SK-N-SH (cell line): ENCODE measurements at regions not wholly inside any gene's neighbourhood (a gene's known extent, or its start where the extent isn't known, plus 50 kb on each side); places are given as distances from the start of the nearest gene placed in this dataset.

Experiments used
- CTCF ChIA-PET: fragments of 300-600, 350-600 bp; formaldehyde crosslinking; extraction: SDS; loops from one replicate; lab custom pipeline; 2021; lab: Yijun Ruan, JAX
- POLR2A ChIA-PET: fragments of 350-600 bp; sonication (Branson Sonifier 250); formaldehyde crosslinking; extraction: SDS; loops from one replicate; lab custom pipeline; 2020; ENCODE audit warnings: antibody characterized with exemption, inconsistent platforms; lab: Yijun Ruan, JAX
- DNase-seq: peaks from one replicate; pipeline ENCODE4 v3.0.0; 2012
- H2AFZ ChIP-seq: fragments of 200-600 bp; sonication (generic); 2 replicates; pipeline ENCODE4 v1.8.1; 2016; ENCODE audit warnings: antibody characterized with exemption, mild to moderate bottlenecking, low read depth
- H3F3A ChIP-seq: fragments of 200-600 bp; sonication (generic); replicated peaks from 2 replicates; pipeline ENCODE3; 2016; ENCODE audit warnings: antibody characterized with exemption, mild to moderate bottlenecking; ENCODE audit not compliant: insufficient read depth
- H3K27ac ChIP-seq, 2 experiments: fragments of 200-500 bp in 1 of 2; fragments of 200-600 bp in 1 of 2; sonication (Bioruptor generic) in 1 of 2; sonication (generic), shearing (Covaris generic) in 1 of 2; 2 replicates each; pipeline versions ENCODE4 v1.5.1 to v1.6.1; 2014 to 2016; ENCODE audit warnings: low read depth in 2 of 2, inconsistent platforms in 1 of 2, low read length in 1 of 2, mild to moderate bottlenecking in 1 of 2, mixed read lengths in 1 of 2
- H3K27me3 ChIP-seq: fragments of 200-600 bp; sonication (generic), shearing (Covaris generic); 2 replicates; pipeline ENCODE4 v1.6.1; 2016; ENCODE audit warnings: mixed run types; ENCODE audit not compliant: insufficient read depth
- H3K36me3 ChIP-seq, 2 experiments: fragments of 200-500 bp in 1 of 2; fragments of 200-600 bp in 1 of 2; sonication (Bioruptor generic) in 1 of 2; sonication (generic) in 1 of 2; replicated peaks in 1 of 2; 2 replicates each; pipeline versions ENCODE3 to v1.5.1; 2014 to 2016; ENCODE audit warnings: low read length in 1 of 2, mild to moderate bottlenecking in 1 of 2; ENCODE audit not compliant: insufficient read depth in 2 of 2, control insufficient read depth in 1 of 2
- H3K4me1 ChIP-seq, 2 experiments: fragments of 200-500 bp in 1 of 2; fragments of 200-600 bp in 1 of 2; sonication (Bioruptor generic) in 1 of 2; sonication (generic), shearing (Covaris generic) in 1 of 2; 2 replicates each; pipeline versions ENCODE4 v1.5.1 to v1.6.1; 2014 to 2016; ENCODE audit warnings: low read depth in 1 of 2, low read length in 1 of 2, mixed run types in 1 of 2; ENCODE audit not compliant: insufficient read depth in 2 of 2, control insufficient read depth in 1 of 2
- H3K4me2 ChIP-seq: fragments of 200-600 bp; sonication (generic), shearing (Covaris generic); 2 replicates; pipeline ENCODE4 v1.6.1; 2017; ENCODE audit warnings: mixed run types
- H3K4me3 ChIP-seq, 2 experiments: fragments of 200-500 bp in 1 of 2; fragments of 200-600 bp in 1 of 2; sonication (Bioruptor generic) in 1 of 2; sonication (generic), shearing (Covaris generic) in 1 of 2; 2 replicates each; pipeline versions ENCODE4 v1.5.1 to v1.8.1; 2014 to 2016; ENCODE audit warnings: low read depth in 2 of 2, inconsistent platforms in 1 of 2, low read length in 1 of 2, mild to moderate bottlenecking in 1 of 2, mixed read lengths in 1 of 2, moderate library complexity in 1 of 2
- H3K79me2 ChIP-seq: fragments of 200-600 bp; sonication (generic); 2 replicates; pipeline ENCODE4 v1.8.1; 2017; ENCODE audit warnings: mild to moderate bottlenecking; ENCODE audit not compliant: insufficient read depth
- H3K9ac ChIP-seq: fragments of 200-600 bp; sonication (generic); 2 replicates; pipeline ENCODE4 v1.6.1; 2017; ENCODE audit warnings: mixed run types
- H3K9me2 ChIP-seq: fragments of 200-600 bp; sonication (generic); 2 replicates; pipeline ENCODE4 v1.6.1; 2017; ENCODE audit warnings: mixed run types
- H3K9me3 ChIP-seq: fragments of 200-600 bp; sonication (generic); 2 replicates; pipeline ENCODE4 v1.6.1; 2017; ENCODE audit warnings: mixed run types, mild to moderate bottlenecking, moderate library complexity
- H4K20me1 ChIP-seq: fragments of 200-600 bp; sonication (generic); 2 replicates; pipeline ENCODE4 v1.6.1; 2017; ENCODE audit warnings: mild to moderate bottlenecking, mixed run types; ENCODE audit not compliant: insufficient read depth
- EP300 ChIP-seq, 2 experiments: IDR thresholded peaks; 2 replicates each; pipeline versions ENCODE4 v1.4.0 to v1.6.1; 2012; ENCODE audit warnings: borderline replicate concordance in 1 of 2, low read depth in 1 of 2, low read length in 1 of 2
- FOSL2 ChIP-seq: IDR thresholded peaks from 2 replicates; pipeline ENCODE4 v1.4.0; 2012; ENCODE audit warnings: low read depth, mild to moderate bottlenecking, moderate library complexity, borderline replicate concordance
- FOXJ3 ChIP-seq: sonication (generic); formaldehyde crosslinking; IDR thresholded peaks from 2 replicates; pipeline ENCODE4 v1.5.1; 2020; ENCODE audit warnings: mild to moderate bottlenecking, missing genetic modification reagents
- GABPA ChIP-seq: IDR thresholded peaks from 2 replicates; pipeline ENCODE4 v1.4.0; 2012; ENCODE audit warnings: low read depth, mild to moderate bottlenecking
- MEF2A ChIP-seq: IDR thresholded peaks from 2 replicates; pipeline ENCODE4 v1.4.0; 2012; ENCODE audit warnings: low read depth, borderline replicate concordance
- NRF1 ChIP-seq: IDR thresholded peaks from 2 replicates; pipeline ENCODE4 v1.6.1; 2012; ENCODE audit warnings: low read depth, mild to moderate bottlenecking, low read length
- POLR2AphosphoS5 ChIP-seq: IDR thresholded peaks from 2 replicates; pipeline ENCODE4 v1.6.1; 2012; ENCODE audit warnings: low read depth, low read length
- RCOR1 ChIP-seq: fragments of 150-350 bp; IDR thresholded peaks from 2 replicates; pipeline ENCODE4 v1.6.1; 2017; ENCODE audit warnings: antibody characterized with exemption, low read length
- REST ChIP-seq: IDR thresholded peaks from 2 replicates; pipeline ENCODE4 v1.6.1; 2012; ENCODE audit warnings: mild to moderate bottlenecking, low read depth, low read length, moderate library complexity
- RFX5 ChIP-seq: IDR thresholded peaks from 2 replicates; pipeline ENCODE4 v1.6.1; 2012; ENCODE audit warnings: mild to moderate bottlenecking, improper control_type of control experiment, low read length
- RXRA ChIP-seq: IDR thresholded peaks from 2 replicates; pipeline ENCODE4 v1.4.0; 2012; ENCODE audit warnings: low read depth, mild to moderate bottlenecking, borderline replicate concordance
- TEAD4 ChIP-seq: IDR thresholded peaks from 2 replicates; pipeline ENCODE4 v1.4.0; 2012; ENCODE audit warnings: mild to moderate bottlenecking, borderline replicate concordance; ENCODE audit not compliant: insufficient read depth
- WGBS: methylation state at CpG from one replicate; pipeline ENCODE4 v1.1.6; 2017; ENCODE audit warnings: low lambda C conversion rate; 5-methylcytosine and 5-hydroxymethylcytosine counted together
- TF ChIP-seq, protein P1 (sequence below): fragments of 150-350 bp; IDR thresholded peaks from 2 replicates; pipeline ENCODE4 v1.6.1; 2016; ENCODE audit warnings: mild to moderate bottlenecking, low read depth, low read length
- TF ChIP-seq, protein P2 (sequence below): IDR thresholded peaks from 2 replicates; pipeline ENCODE4 v1.4.0; 2012; ENCODE audit warnings: low read depth, borderline replicate concordance

- POLR2A ChIA-PET, result no interaction called here
- CTCF ChIA-PET, result no interaction called here
- TF ChIP-seq MEF2A, result no peak
- no peak for TF ChIP-seq EP300 (IDR thresholded peaks at IDR 0.05; ENCODE audit: borderline replicate concordance in 1 of 2, low read depth in 1 of 2, low read length in 1 of 2)
- TF ChIP-seq FOSL2, result no peak
- TF ChIP-seq, protein P1, sequence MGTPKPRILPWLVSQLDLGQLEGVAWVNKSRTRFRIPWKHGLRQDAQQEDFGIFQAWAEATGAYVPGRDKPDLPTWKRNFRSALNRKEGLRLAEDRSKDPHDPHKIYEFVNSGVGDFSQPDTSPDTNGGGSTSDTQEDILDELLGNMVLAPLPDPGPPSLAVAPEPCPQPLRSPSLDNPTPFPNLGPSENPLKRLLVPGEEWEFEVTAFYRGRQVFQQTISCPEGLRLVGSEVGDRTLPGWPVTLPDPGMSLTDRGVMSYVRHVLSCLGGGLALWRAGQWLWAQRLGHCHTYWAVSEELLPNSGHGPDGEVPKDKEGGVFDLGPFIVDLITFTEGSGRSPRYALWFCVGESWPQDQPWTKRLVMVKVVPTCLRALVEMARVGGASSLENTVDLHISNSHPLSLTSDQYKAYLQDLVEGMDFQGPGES, result no peak
- no peak for TF ChIP-seq REST
- no peak for TF ChIP-seq TEAD4
- TF ChIP-seq POLR2AphosphoS5, result no peak
- TF ChIP-seq FOXJ3, result no peak
- TF ChIP-seq GABPA, result no peak
- TF ChIP-seq NRF1, result no peak
- TF ChIP-seq, protein P2, sequence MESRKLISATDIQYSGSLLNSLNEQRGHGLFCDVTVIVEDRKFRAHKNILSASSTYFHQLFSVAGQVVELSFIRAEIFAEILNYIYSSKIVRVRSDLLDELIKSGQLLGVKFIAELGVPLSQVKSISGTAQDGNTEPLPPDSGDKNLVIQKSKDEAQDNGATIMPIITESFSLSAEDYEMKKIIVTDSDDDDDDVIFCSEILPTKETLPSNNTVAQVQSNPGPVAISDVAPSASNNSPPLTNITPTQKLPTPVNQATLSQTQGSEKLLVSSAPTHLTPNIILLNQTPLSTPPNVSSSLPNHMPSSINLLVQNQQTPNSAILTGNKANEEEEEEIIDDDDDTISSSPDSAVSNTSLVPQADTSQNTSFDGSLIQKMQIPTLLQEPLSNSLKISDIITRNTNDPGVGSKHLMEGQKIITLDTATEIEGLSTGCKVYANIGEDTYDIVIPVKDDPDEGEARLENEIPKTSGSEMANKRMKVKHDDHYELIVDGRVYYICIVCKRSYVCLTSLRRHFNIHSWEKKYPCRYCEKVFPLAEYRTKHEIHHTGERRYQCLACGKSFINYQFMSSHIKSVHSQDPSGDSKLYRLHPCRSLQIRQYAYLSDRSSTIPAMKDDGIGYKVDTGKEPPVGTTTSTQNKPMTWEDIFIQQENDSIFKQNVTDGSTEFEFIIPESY, result no peak
- TF ChIP-seq RFX5, result no peak
- no peak for TF ChIP-seq RXRA
- no peak for TF ChIP-seq RCOR1
Measured at GRCh38 chr12:127936463-127936862, 330.5 kb upstream of the TMEM132C start.

More at GRCh38 chr12:127936463-127936862, 330.5 kb upstream of the TMEM132C start:
- Histone ChIP-seq H3K36me3 (no peaks in the 10 kb centered on the region), H2AFZ (no peak overlapping the region), H3K4me2 (no peak overlapping the region), H3K9ac (no peak overlapping the region), H3K79me2 (no peaks in the 10 kb centered on the region), H3K27me3 (no peaks in the 10 kb centered on the region), H4K20me1 (no peaks in the 10 kb centered on the region), H3K4me3 (no peak overlapping the region), H3K9me3 (no peaks in the 10 kb centered on the region), H3K9me2 (no peaks in the 10 kb centered on the region), H3K4me1 (no peaks in the 10 kb centered on the region), H3K27ac (no peak overlapping the region), H3F3A (no peaks in the 10 kb centered on the region)
- DNase-seq, result no peak
- 23% methylated on average over 2 of the region's 2 CpGs for WGBS
